ENCODE measurements at regions not wholly inside any gene's neighbourhood (a gene's known extent, or its start where the extent isn't known, plus 50 kb on each side); places are given as distances from the start of the nearest gene placed in this dataset.
A peak's percentile ranks its signal among the peaks of the same experiment; 100 is the strongest.

DNA sequence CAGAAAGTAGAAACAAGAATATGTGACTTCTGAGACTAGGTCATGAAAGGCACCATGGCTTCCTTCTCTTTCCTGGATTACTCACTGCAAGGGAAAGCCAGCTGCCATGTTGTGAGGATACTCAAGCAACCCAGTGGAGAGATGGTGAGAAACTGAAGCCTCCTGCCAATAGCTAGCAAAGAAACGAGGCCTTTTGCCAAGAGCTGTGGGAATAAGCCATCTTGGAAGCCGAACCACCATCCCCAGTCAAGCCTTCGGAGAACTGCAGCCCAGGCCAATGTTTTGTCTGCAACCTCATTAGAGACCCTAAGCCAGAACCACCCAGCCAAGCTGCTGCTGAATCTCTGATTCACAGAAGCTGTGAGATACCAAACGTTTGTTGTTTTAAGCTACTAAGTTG lies 104.7 kb upstream of the CRHR1 start:
- DNase-seq (ENCODE audit: low read depth in 2 of 2): no peak

- no peak for DNase-seq (ENCODE audit: low read depth in 2 of 2)
Measured at GRCh38 chr17:45680360-45680759, 103.8 kb upstream of the CRHR1 start.

- DNase-seq (ENCODE audit: low read depth in 2 of 2): no peak
Measured at GRCh38 chr17:45681706-45682105, 102.4 kb upstream of the CRHR1 start.

DNA sequence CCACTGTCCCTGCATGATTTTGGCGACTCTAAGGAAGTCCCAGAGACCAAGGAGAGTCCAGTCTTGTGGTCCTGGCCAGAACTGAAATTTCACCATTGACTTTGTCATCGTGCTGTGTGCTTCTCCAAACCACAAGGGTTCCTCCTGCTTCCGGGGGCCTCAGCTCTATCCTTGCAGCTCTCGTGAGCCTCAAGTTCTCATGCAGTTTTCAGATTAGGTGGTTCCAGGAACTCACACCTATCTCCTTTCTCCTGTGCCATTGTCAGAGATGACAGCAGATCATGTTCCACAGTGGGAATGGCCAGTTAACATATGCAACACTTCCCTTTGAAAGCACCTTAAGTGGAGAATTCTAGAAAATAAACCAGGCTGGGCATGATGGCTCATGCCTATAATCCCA lies 97.9 kb upstream of the CRHR1 start:
- no peak for DNase-seq (ENCODE audit: low read depth in 2 of 2)

- DNase-seq (ENCODE audit: low read depth in 2 of 2): no peak
Measured at GRCh38 chr17:45687594-45687993, 96.5 kb upstream of the CRHR1 start.

DNA sequence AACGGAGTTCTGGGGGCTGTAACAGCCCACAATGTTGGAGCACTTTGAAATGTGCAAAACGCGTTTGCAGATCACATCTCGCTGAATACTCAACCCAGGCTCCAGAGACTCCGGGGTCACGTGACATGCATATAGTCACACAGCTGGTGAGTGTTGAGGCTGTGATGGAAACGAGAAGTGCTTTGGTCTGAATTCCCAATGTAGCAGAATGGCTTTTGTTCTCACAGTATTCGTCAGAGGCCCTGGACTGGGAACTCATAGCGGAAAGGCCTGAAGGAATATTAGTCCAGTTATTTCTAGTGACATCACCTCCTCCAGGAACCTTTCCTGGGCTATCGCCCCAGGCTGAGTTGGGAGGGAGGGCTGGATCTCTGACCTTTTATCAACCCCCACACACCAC lies 95.8 kb upstream of the CRHR1 start:
- no peak for DNase-seq (ENCODE audit: low read depth in 2 of 2)

GRCh38 chr17:45688820-45689219 lies 95.3 kb upstream of the CRHR1 start:
- no peak for DNase-seq (ENCODE audit: low read depth in 2 of 2)

GRCh38 chr17:45689451-45689850 lies 94.7 kb upstream of the CRHR1 start:
- DNase-seq (ENCODE audit: low read depth in 2 of 2): no peak

DNA sequence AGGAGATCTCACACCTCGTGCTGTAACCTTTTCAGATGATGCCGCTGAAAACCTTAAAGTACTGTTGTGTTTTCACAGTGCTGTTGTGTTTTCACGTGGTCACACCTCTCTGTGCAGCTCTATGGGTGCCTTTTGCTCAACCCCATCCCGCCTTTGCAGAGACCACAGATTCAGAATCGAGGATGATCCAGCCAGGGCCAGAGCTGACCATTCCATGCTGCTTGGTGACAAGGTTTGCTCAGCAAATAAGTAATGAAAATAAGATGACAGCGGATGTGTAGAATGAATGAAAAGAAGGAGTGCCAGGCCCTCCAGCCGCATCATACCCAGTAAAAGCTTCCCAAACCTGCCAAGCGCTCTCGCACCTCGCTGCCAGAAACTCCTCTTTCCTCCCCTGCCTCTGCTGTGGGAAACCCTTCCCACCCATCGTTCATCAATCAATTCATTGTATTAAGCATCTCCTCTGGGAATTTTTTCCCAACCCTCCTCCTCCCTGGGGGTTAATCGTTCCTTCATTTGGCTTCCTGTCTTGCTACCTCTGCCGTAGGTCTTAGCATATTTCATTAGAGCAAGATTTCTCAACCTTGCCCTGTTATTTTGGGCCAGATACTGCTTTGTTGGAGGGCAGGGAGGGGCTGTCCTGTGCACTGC lies 93.4 kb upstream of the CRHR1 start:
- no peak for DNase-seq (ENCODE audit: low read depth in 2 of 2)

GRCh38 chr17:45692661-45693060 lies 91.5 kb upstream of the CRHR1 start:
- no peak for DNase-seq (ENCODE audit: low read depth in 2 of 2)

- no peak for DNase-seq (ENCODE audit: low read depth in 2 of 2)
Measured at GRCh38 chr17:45693792-45694191, 90.3 kb upstream of the CRHR1 start.

GRCh38 chr17:45696442-45696841 lies 87.7 kb upstream of the CRHR1 start:
- DNase-seq (ENCODE audit: low read depth in 2 of 2): no peak

GRCh38 chr17:45697076-45697475 lies 87.0 kb upstream of the CRHR1 start:
- DNase-seq (ENCODE audit: low read depth in 2 of 2): no peak

DNA sequence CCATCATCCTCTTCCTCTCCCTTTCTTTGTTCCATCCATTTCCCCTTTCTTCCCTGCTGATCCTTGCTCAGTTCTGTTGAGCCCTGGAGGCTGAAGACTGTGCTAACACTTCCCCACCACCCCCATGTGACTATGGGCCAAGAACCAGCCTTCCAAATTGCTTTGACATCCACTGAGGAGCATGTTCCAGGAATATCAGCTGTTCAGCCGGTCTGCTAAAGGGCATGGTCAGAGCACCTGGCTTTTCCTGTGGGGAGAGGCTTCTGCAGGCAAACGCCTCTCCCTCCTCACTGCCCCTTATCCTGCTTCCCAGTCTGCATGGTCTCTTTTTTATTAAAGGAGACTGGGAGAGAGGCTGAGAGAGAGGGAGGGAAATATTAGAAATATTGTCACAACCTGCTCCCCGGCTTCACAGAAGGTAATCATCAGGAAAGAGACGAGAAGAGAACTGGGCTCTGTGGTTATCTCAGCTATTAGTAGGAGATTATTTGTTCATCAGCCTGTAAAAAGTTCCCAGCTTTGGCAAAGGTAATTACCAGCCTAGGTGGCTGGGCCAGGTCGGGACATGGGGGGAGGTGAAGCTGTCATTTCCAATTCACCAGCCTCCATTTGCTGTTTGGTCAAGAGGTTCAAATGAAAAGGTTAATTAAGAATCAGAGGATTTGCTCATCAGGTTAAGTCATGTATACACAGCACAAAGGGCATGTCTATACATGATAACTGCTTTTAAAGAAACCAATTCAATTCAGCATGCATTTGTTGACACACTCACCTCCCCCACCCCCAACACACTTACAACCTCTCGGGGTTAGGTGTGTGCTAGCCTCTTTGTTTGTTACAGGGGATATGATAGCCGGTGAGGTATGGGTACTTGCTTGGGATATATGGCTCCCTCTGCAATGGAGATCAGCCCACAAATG lies 83.7 kb upstream of the CRHR1 start:
- no peak for DNase-seq (ENCODE audit: low read depth in 2 of 2)

DNA sequence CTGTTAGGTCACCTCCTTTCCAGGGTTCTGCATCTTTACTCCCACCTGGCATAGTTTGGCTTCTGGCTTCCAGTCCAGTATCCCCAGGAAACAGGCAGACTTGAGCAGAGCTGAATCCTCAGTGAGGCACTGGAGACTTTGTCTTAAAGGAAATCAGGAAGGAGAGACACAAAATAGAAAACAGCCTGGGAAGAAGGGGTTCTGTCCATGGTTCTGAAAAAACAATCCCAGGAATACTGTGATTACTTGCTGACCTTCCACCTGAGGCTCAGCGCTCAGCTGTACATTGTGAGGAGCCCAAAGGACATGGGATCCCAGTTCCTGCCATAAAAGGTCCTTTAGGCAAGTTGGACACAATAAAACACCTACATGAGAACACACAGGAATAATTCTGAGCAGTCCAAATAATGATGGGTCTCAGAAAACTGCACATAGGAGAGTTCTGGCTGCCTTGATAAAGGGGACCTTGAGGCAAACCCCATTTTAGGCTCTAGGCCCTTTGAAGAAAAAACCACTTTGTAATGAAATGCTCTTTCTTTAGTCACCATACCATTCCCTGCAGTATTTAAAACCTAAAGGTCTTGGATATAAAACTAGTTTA lies 81.4 kb upstream of the CRHR1 start:
- DNase-seq (ENCODE audit: low read depth in 2 of 2): peak; percentile 12 to 14

DNA sequence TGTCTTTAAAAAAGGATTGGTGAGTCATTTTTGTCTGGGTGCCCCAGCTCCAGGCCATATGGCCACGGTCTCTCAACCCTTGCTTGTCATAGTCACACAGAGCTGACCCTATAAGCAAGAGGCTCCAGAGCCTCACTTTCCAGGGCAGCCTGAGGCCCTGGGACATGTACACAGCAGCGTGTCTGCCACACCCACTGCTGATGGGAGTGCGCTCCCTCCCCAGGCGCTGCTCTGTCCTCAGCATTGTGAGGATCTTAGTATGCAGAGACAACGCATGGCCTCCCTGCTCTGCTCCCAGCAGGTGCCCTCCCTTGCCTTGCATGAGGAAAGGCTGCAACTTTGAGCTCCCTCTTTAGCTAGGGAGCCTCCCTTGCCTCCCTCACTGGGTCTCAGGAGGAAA lies 80.8 kb upstream of the CRHR1 start:
- no peak for DNase-seq (ENCODE audit: low read depth in 2 of 2)

DNA sequence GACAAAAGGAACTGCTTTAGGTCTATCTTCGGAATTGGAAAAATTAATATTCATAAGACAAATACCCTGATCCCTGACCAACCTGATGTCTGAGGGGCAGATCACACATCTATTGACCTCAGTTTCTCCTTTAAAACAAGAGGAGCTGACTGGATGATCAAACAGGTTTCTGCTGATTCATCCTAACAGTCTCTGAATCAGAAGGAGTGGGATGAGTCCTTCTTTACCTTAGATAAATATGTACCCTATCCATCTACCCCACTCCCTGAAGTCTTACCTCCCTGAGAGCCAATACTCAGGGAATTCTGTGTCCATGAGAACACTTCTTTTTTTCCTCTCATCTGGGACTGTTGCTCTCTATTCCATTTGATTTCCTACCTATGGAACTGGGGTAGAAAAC lies 80.3 kb upstream of the CRHR1 start:
- no peak for DNase-seq (ENCODE audit: low read depth in 2 of 2)

DNA sequence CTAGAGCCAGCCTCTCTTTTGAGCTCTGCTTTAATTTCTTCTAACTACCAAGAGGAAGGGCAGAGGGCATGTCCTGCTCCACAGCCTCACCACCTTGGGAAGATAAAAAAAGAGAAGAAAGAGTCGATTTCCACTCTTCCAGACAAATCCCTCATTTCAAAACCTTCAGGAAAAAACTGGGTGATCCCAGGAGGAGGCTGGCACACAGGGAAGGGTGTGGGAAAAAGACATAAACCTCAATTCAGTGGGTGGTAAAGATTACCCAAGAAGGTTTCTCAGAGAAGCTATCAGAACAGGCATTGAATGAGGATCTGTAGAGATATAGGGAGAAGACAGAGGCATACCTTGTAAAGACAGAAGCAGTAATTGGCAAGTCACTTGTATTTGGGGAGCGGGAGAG lies 79.9 kb upstream of the CRHR1 start:
- no peak for DNase-seq (ENCODE audit: low read depth in 2 of 2)

DNA sequence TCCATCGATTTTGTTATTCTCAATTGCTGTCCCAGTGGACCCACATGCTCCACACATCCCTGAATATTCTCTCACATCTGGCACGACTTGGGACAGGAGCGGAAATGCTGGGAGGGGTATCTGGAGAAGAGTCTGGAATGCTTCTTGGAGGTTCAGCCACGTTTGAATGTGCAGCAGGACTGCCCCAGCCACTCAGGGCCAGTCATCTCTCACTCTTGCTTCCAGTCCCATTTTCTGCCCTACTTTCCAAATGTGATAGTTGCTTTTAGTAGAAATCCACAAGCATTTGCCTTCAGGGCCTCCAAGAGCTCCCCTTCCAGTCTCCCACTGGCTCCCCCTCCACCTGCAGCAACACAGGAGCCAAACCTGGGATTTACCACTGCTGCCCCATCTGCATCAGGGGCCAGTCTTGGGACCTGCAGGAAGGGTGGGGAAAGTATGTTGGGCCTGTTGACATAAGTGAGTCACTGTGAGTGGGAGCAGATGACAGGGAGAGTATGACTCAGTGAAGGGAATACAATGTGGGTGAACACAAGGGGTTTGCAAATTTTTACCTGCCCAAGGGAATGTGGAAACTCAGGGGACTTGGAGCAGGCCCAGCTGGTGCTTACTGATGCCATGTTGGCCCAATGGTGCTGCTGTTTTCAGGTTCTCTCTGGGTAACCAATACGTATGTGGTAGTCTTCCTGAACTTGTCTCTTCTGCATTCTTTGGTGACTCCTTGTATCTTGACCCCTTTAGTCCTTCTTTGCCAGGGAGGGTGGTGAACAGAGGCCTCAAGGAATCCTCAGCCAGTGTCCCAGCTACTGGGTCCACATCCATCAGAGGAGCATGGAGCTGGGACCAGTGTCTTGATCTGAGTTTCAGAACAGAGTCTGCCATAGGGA lies 78.8 kb upstream of the CRHR1 start:
- DNase-seq (ENCODE audit: low read depth in 2 of 2): no peak

DNA sequence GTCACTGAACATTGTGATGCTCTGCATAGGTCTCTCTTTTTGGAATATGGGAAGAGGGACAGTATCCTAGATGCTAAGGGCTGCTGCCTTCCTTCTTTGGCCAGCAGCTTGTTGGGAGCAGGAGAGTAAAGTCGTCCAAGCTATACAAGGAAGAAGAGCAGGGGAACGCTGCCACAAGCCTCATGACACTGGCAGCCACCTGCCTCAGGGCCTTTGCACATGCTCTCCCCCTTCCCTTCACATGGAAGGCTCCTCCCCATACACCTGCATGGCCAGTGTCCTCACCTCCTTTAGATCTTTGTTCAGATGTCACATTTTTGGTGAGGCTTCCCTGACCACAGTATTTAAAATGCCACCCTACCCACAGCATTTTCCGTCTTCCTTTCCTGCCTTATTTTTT lies 78.1 kb upstream of the CRHR1 start:
- no peak for DNase-seq (ENCODE audit: low read depth in 2 of 2)

- DNase-seq (ENCODE audit: low read depth in 2 of 2): no peak
Measured at GRCh38 chr17:45708707-45709290, 75.3 kb upstream of the CRHR1 start.

Data from lung microvascular endothelial cell (primary cell).